ENCODE measurements at regions not wholly inside any gene's neighbourhood (a gene's known extent, or its start where the extent isn't known, plus 50 kb on each side); places are given as distances from the start of the nearest gene placed in this dataset.

- no peak for TF ChIP-seq SMARCC2 (IDR thresholded peaks at IDR 0.05)
- no peak for TF ChIP-seq CREB1 (IDR thresholded peaks at IDR 0.05)
- TF ChIP-seq CREB1 (CRISPR knock-in tag; IDR thresholded peaks at IDR 0.05) = no peak
- TF ChIP-seq PRDM10 (CRISPR knock-in tag; IDR thresholded peaks at IDR 0.05; ENCODE audit: low read depth) = no peak
- no peak for TF ChIP-seq ZNF253 (CRISPR knock-in tag; IDR thresholded peaks at IDR 0.05; ENCODE audit: borderline replicate concordance)
- TF ChIP-seq RBAK (CRISPR knock-in tag; IDR thresholded peaks at IDR 0.05) = no peak
- no peak for TF ChIP-seq MTF2 (CRISPR knock-in tag; IDR thresholded peaks at IDR 0.05; ENCODE audit: borderline replicate concordance)
- no peak for TF ChIP-seq THYN1 (CRISPR knock-in tag; IDR thresholded peaks at IDR 0.05; ENCODE audit: borderline replicate concordance, low read depth)
- TF ChIP-seq ELF1 (CRISPR knock-in tag; IDR thresholded peaks at IDR 0.05) = no peak
- no peak for TF ChIP-seq CTCF (CRISPR knock-in tag; IDR thresholded peaks at IDR 0.05)
- TF ChIP-seq ZNF784 (CRISPR knock-in tag; IDR thresholded peaks at IDR 0.05; ENCODE audit: borderline replicate concordance) = no peak
- TF ChIP-seq SATB2 (CRISPR knock-in tag; IDR thresholded peaks at IDR 0.05) = no peak
- TF ChIP-seq GMEB1 (CRISPR knock-in tag; IDR thresholded peaks at IDR 0.05; ENCODE audit: borderline replicate concordance) = no peak
- no peak for TF ChIP-seq RERE (CRISPR knock-in tag; IDR thresholded peaks at IDR 0.05; ENCODE audit: low read depth)
Measured at GRCh38 chr7:17038783-17039170, 157.0 kb upstream of the AGR3 start.

Data from HepG2 (cell line).